GM12872 (cell line): ENCODE measurements at regions not wholly inside any gene's neighbourhood (a gene's known extent, or its start where the extent isn't known, plus 50 kb on each side); places are given as distances from the start of the nearest gene placed in this dataset.

ENCODE experiments used
- CTCF ChIP-seq: IDR thresholded peaks from 3 replicates; pipeline ENCODE4 v1.5.1; 2011; ENCODE audit warnings: low read depth, mild to moderate bottlenecking, low read length, moderate library complexity; ENCODE audit not compliant: insufficient read depth

- TF ChIP-seq CTCF, result no peak
These were observed 89.6 kb upstream of the SNRK start for GRCh38 chr3:43196721-43197120.

- TF ChIP-seq CTCF, result no peak
These were observed 89.2 kb upstream of the POMGNT2 start for GRCh38 chr3:43195115-43195498.

- TF ChIP-seq CTCF, result no peak
These were observed 88.7 kb upstream of the POMGNT2 start for GRCh38 chr3:43194490-43195114.

GRCh38 chr3:43194069-43194468 lies 88.2 kb upstream of the POMGNT2 start:
- TF ChIP-seq CTCF, result no peak

- TF ChIP-seq CTCF, result no peak
These were observed 86.1 kb upstream of the POMGNT2 start for GRCh38 chr3:43192028-43192427.

- no peak for TF ChIP-seq CTCF
These were observed 85.2 kb upstream of the POMGNT2 start for GRCh38 chr3:43191116-43191515.

GRCh38 chr3:43190670-43191069 lies 84.8 kb upstream of the POMGNT2 start:
- TF ChIP-seq CTCF, result no peak
